OCI-LY7 (cell line): ENCODE measurements at regions not wholly inside any gene's neighbourhood (a gene's known extent, or its start where the extent isn't known, plus 50 kb on each side); places are given as distances from the start of the nearest gene placed in this dataset.

Experiments used
- BruUV-seq: library from RNA; stranded (reverse); fragments of 400-500 nt; replicated peaks from 2 replicates; lab custom pipeline; 2021; lab: Mats Ljungman, UMichigan
- CTCF ChIA-PET: fragments of 300-600 bp; sonication (Branson Sonifier 250); formaldehyde crosslinking; loops from one replicate; lab custom pipeline; 2022; ENCODE audit warnings: antibody characterized with exemption; ENCODE audit not compliant: unreplicated experiment; lab: Charles Lee
- POLR2A ChIA-PET: fragments of 300-600 bp; sonication (Branson Sonifier 250); formaldehyde crosslinking; loops from one replicate; lab custom pipeline; 2022; ENCODE audit warnings: antibody characterized with exemption; lab: Charles Lee
- DNase-seq: peaks from one replicate; pipeline ENCODE4 v3.0.0-alpha.2; 2015; ENCODE audit warnings: low spot score
- H2AFZ ChIP-seq: fragments of 200-600 bp; sonication (generic), shearing (Covaris generic); 2 replicates; pipeline ENCODE4 v1.6.1; 2014; ENCODE audit warnings: mild to moderate bottlenecking, antibody characterized with exemption, low read length, moderate library complexity
- H3K27ac ChIP-seq: fragments of 200-600 bp; sonication (generic); 2 replicates; pipeline ENCODE4 v1.5.1; 2014; ENCODE audit warnings: mixed run types, low read depth, mild to moderate bottlenecking, moderate library complexity, low read length, inconsistent platforms; ENCODE audit not compliant: poor library complexity, severe bottlenecking
- H3K36me3 ChIP-seq: fragments of 200-600 bp; sonication (generic); 2 replicates; pipeline ENCODE4 v1.6.1; 2014; ENCODE audit warnings: mild to moderate bottlenecking, antibody characterized with exemption, low read length, moderate library complexity, mixed read lengths; ENCODE audit not compliant: insufficient read depth
- H3K4me1 ChIP-seq: fragments of 200-600 bp; sonication (generic); 2 replicates; pipeline ENCODE4 v1.5.1; 2014; ENCODE audit warnings: mild to moderate bottlenecking, low read length; ENCODE audit not compliant: insufficient read depth, poor library complexity, severe bottlenecking
- H3K4me2 ChIP-seq: fragments of 200-600 bp; sonication (generic); 2 replicates; pipeline ENCODE4 v1.6.1; 2014; ENCODE audit warnings: mild to moderate bottlenecking, low read length
- H3K4me3 ChIP-seq: fragments of 200-600 bp; sonication (generic); 2 replicates; pipeline ENCODE4 v1.5.1; 2014; ENCODE audit warnings: mild to moderate bottlenecking, low read depth, low read length; ENCODE audit not compliant: poor library complexity, severe bottlenecking
- H3K79me2 ChIP-seq: fragments of 200-600 bp; sonication (generic); 2 replicates; pipeline ENCODE4 v1.6.1; 2016; ENCODE audit warnings: low read depth, mild to moderate bottlenecking, low read length, moderate library complexity, mixed read lengths; ENCODE audit not compliant: insufficient read depth
- H3K9me2 ChIP-seq: fragments of 200-600 bp; sonication (generic); 2 replicates; pipeline ENCODE4 v1.6.1; 2016; ENCODE audit warnings: mild to moderate bottlenecking, low read length, mixed read lengths; ENCODE audit not compliant: insufficient read depth
- H3K9me3 ChIP-seq: fragments of 200-600 bp; sonication (generic); 2 replicates; pipeline ENCODE4 v1.6.1; 2014; ENCODE audit warnings: mild to moderate bottlenecking, mixed run types, low read length, mixed read lengths
- H4K20me1 ChIP-seq: fragments of 200-600 bp; sonication (generic); 2 replicates; pipeline ENCODE4 v1.6.1; 2014; ENCODE audit warnings: mild to moderate bottlenecking, antibody characterized with exemption, low read length, moderate library complexity, mixed read lengths; ENCODE audit not compliant: insufficient read depth
- EZH2phosphoT487 ChIP-seq: fragments of 200-600 bp; sonication (generic); IDR thresholded peaks from 2 replicates; pipeline ENCODE4 v1.6.1; 2018; ENCODE audit warnings: low read depth, borderline replicate concordance, mild to moderate bottlenecking, mixed run types, antibody characterized with exemption, low read length, moderate library complexity, mixed read lengths
- intact Hi-C: fragments of 100-400 bp; cut with micrococcal nuclease; formaldehyde crosslinking; loops from one replicate; pipeline ENCODE4 v1.10.0; 2022; ENCODE audit not compliant: unreplicated experiment
- TF ChIP-seq, protein P1 (sequence below): fragments of 200-600 bp; sonication (generic); conservative IDR thresholded peaks from 2 replicates; pipeline ENCODE4 v1.5.1; 2014; ENCODE audit warnings: mild to moderate bottlenecking, antibody characterized with exemption, low read length, moderate library complexity, mixed read lengths

DNA sequence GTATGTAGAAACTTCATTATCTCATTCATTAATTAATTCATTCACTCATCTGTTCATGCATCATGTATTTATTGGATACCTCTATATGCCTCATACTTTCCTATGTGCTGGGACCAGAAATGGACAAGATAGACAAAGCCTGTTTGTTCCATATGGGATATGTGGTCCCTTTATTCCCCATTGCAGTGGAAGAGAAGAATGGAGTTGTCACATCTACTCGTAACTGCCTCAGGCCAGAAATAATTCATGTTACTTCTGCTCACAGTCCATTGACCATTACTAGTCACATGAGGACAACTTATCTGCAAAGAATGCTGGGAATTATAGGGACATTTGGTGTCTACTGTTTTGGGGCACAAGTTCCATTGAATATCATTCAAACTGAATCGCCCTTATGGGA is 327.8 kb downstream of the MATN1 start:
- TF ChIP-seq, protein P1, sequence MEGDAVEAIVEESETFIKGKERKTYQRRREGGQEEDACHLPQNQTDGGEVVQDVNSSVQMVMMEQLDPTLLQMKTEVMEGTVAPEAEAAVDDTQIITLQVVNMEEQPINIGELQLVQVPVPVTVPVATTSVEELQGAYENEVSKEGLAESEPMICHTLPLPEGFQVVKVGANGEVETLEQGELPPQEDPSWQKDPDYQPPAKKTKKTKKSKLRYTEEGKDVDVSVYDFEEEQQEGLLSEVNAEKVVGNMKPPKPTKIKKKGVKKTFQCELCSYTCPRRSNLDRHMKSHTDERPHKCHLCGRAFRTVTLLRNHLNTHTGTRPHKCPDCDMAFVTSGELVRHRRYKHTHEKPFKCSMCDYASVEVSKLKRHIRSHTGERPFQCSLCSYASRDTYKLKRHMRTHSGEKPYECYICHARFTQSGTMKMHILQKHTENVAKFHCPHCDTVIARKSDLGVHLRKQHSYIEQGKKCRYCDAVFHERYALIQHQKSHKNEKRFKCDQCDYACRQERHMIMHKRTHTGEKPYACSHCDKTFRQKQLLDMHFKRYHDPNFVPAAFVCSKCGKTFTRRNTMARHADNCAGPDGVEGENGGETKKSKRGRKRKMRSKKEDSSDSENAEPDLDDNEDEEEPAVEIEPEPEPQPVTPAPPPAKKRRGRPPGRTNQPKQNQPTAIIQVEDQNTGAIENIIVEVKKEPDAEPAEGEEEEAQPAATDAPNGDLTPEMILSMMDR, result no peak
- no peak for TF ChIP-seq EZH2phosphoT487

DNA sequence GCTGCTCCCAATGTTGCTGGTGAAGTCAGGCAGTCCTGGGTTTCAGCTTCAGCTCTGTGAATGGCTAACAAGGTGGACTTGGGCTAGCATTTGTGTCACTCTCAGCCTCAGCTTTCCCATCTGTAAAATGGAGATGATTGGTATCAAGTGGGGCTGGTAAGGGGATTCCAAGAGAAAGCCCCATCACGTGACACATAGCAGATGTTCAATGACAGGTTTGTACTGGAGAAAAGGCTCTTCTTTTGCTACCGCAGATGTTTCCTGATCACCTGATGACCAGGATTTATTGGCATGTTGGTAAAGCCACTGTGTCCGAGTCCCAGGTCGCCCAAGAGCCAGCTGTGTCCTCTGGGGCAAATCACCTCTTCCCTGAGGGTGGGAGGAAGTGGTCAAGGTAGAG is 335.0 kb downstream of the MATN1 start:
- Histone ChIP-seq H3K4me1 (no peaks in the 10 kb centered on the region), H3K36me3 (no peaks in the 10 kb centered on the region), H3K27ac (no peak overlapping the region), H3K4me3 (no peak overlapping the region), H3K4me2 (no peak overlapping the region), H3K9me3 (no peaks in the 10 kb centered on the region), H3K79me2 (no peaks in the 10 kb centered on the region), H4K20me1 (no peaks in the 10 kb centered on the region), H3K9me2 (no peaks in the 10 kb centered on the region), H2AFZ (no peak overlapping the region)
- POLR2A ChIA-PET, result no interaction called here
- no peak for TF ChIP-seq EZH2phosphoT487
- TF ChIP-seq, protein P1, result no peak
- CTCF ChIA-PET, result no interaction called here
- BruUV-seq, result no TSS peak
- no peak for DNase-seq
- intact Hi-C loops, result no loop called here

More for the DNA sequence above, 327.8 kb downstream of the MATN1 start:
- no peaks in the 10 kb centered on the region for H3K79me2 ChIP-seq
- no peak overlapping the region for H2AFZ ChIP-seq
- H3K4me3 ChIP-seq, result no peak overlapping the region
- H3K4me2 ChIP-seq, result no peak overlapping the region
- no peaks in the 10 kb centered on the region for H3K9me2 ChIP-seq
- BruUV-seq, result no TSS peak
- DNase-seq, result no peak
- no peaks in the 10 kb centered on the region for H3K36me3 ChIP-seq
- no peaks in the 10 kb centered on the region for H4K20me1 ChIP-seq
- ChIA-PET POLR2A (no interaction called here), CTCF (no interaction called here)
- intact Hi-C loops, result no loop called here
- H3K4me1 ChIP-seq, result no peaks in the 10 kb centered on the region
- no peaks in the 10 kb centered on the region for H3K9me3 ChIP-seq
- H3K27ac ChIP-seq, result no peak overlapping the region

DNA sequence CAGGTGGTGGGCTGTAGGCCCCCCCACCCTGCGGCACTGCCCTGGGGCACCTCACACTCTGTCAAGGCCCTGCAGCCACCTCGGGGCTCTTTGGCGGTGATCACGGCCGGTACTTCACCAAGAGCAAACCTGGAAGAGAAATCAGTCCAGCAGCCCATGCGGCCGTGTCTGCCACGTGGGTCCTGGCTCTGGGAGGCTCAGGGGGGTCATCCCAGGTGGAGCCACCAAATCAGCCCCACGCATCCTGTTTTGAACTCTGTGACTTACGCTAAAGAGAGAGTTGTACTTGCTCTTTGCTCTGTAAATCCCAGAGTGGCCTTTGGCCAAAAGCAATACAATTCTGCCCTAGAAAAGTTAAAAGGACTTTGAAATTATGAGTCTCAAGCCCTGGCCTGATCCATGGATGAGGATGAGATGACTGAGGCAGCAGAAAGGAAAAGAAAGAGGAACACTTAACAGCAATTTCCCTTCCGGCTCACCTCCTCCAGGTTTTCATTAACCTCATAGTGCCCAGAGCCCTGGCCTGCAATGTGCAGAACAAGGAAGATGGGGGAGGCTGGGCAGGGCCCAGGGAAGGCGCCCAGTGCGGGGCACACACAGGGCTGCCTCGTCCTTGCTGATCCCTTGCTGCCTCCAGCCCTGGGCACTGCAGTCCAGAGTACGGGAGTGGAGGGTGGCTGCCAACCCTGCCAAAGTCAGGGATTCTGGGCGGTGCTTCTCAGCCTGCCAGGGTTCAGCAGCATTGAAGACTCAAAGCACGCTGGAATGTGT is 337.0 kb downstream of the MATN1 start:
- no TSS peak for BruUV-seq
- Histone ChIP-seq H3K4me1 (no peaks in the 10 kb centered on the region), H3K27ac (no peak overlapping the region), H3K36me3 (no peaks in the 10 kb centered on the region), H4K20me1 (no peaks in the 10 kb centered on the region), H3K9me3 (no peaks in the 10 kb centered on the region), H3K4me2 (no peak overlapping the region), H3K9me2 (no peaks in the 10 kb centered on the region), H3K79me2 (no peaks in the 10 kb centered on the region), H2AFZ (no peak overlapping the region), H3K4me3 (no peak overlapping the region)
- POLR2A ChIA-PET, result no interaction called here
- CTCF ChIA-PET, result no interaction called here
- intact Hi-C loops, result no loop called here
- TF ChIP-seq, protein P1, result no peak
- TF ChIP-seq EZH2phosphoT487, result no peak
- DNase-seq, result no peak
